ENCODE measurements at regions not wholly inside any gene's neighbourhood (a gene's known extent, or its start where the extent isn't known, plus 50 kb on each side); places are given as distances from the start of the nearest gene placed in this dataset.
A peak's percentile ranks its signal among the peaks of the same experiment; 100 is the strongest.

GRCh38 chr12:32949815-32950214 is 53.2 kb upstream of the PKP2 start:
- Histone ChIP-seq H3K27me3 (no peaks in the 10 kb centered on the region), H3K4me1 (replicated peaks in 1 of 2) (no peaks in the 10 kb centered on the region), H3K4me3 (no peak overlapping the region), H3K27ac (no peak overlapping the region), H3K36me3 (replicated peaks in 1 of 2) (no peaks in the 10 kb centered on the region), H3K9me3 (replicated peaks in 1 of 3) (no peaks in the 10 kb centered on the region)
- DNase-seq, result no peak
- no peak for TF ChIP-seq CTCF (IDR thresholded peaks at IDR 0.05)
- 47 to 70% (median 54%) methylated on average over 3 of the region's 3 CpGs for WGBS, 4 donors
- intact Hi-C loops (cut with DNase I), result no loop called here

DNA sequence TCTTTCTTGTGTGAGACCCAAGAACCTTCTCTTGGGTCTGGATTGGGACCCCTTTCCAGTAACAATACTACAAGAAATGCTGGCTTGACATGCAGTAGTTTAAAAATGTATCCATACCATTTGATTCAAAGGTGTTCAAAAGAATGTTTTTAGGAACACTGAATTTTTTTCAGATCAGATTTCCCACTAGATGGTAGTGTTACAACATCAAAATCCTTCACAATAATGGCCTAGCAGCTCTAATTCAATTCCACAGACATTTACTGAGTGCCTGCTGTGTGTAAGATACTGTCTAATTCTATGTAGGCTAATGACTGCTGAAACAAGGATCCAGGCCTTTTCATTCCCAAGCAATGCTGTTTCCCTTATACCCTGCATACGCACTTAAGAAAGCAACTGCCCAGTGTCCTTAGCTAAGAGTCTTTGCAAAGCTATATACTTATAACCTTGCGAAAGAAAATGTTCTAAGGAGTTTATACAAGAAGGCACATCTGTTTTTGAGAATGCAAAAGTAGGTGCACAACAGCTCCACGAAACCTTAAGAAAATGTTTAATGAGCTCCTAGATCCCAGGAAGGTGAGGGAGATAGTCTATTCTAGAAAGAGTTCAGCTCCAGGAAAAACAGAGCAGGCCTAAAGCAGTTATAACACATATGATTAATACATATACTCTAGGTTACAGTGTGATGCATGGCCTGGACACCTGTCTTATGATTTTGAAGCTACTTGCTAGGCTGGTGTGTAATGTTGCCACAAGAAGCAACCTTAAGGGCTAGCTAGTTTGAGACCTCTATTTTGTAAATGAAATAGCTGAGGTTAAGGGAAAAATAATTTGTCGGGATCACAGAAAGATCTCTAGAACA is 50.9 kb upstream of the PKP2 start:
- no peak for DNase-seq
- H3K27ac ChIP-seq, result no peak overlapping the region
- TF ChIP-seq CTCF (IDR thresholded peaks at IDR 0.05) (peak in 3 of 6 experiments; percentile 15 to 33 (median 25)), POLR2A (IDR thresholded peaks at IDR 0.05) (no peak)
- WGBS, 4 donors, result 78 to 86% (median 84%) methylated on average over 4 of the region's 4 CpGs
- intact Hi-C loops (cut with DNase I), result no loop called here
- H3K27me3 ChIP-seq, result no peaks in the 10 kb centered on the region
- no peak overlapping the region for H3K4me3 ChIP-seq
- H3K36me3 ChIP-seq (replicated peaks in 1 of 2), result no peaks in the 10 kb centered on the region
- H3K9me3 ChIP-seq (replicated peaks in 1 of 3), result no peaks in the 10 kb centered on the region
- H3K4me1 ChIP-seq (replicated peaks in 1 of 2), result no peaks in the 10 kb centered on the region

GRCh38 chr12:32946504-32947131 is 50.0 kb upstream of the PKP2 start:
- intact Hi-C loops (cut with DNase I), result no loop called here
- 48 to 58% (median 52%) methylated on average over 6 of the region's 6 CpGs for WGBS, 4 donors

More at GRCh38 chr12:32946504-32947131, 50.0 kb upstream of the PKP2 start:
- no peaks in the 10 kb centered on the region for H3K9me3 ChIP-seq (replicated peaks in 1 of 3)
- no peak for DNase-seq
- H3K36me3 ChIP-seq (replicated peaks in 1 of 2), result no peaks in the 10 kb centered on the region
- TF ChIP-seq POLR2A (IDR thresholded peaks at IDR 0.05) (no peak), CTCF (IDR thresholded peaks at IDR 0.05) (no peak)
- no peaks in the 10 kb centered on the region for H3K27me3 ChIP-seq
- no peaks in the 10 kb centered on the region for H3K4me1 ChIP-seq (replicated peaks in 1 of 2)
- H3K27ac ChIP-seq, result no peak overlapping the region
- no peak overlapping the region for H3K4me3 ChIP-seq

Measured in adrenal gland (tissue), 9 donors.